Lower lobe of right lung (tissue), 2 donors: ENCODE measurements at regions not wholly inside any gene's neighbourhood (a gene's known extent, or its start where the extent isn't known, plus 50 kb on each side); places are given as distances from the start of the nearest gene placed in this dataset.
A peak's percentile ranks its signal among the peaks of the same experiment; 100 is the strongest.

ENCODE experiments used
- ATAC-seq, 2 donors: fragments of 200-7000 bp; cut with Tn5 transposase; one replicate each; pipeline ENCODE4 v1.9.1; 2020 to 2022; ENCODE audit warnings: mild to moderate bottlenecking in 2 of 2, moderate library complexity in 2 of 2
- DNase-seq: peaks from one replicate; pipeline ENCODE4 v3.0.0-alpha.2; 2020
- H3K27ac ChIP-seq: fragments of 200-600 bp; one replicate; pipeline ENCODE4 v1.8.0; 2022
- H3K27me3 ChIP-seq: fragments of 200-600 bp; one replicate; pipeline ENCODE4 v1.8.0; 2022; ENCODE audit warnings: low read depth
- H3K36me3 ChIP-seq: fragments of 200-600 bp; one replicate; pipeline ENCODE4 v1.8.0; 2022; ENCODE audit warnings: mild to moderate bottlenecking
- H3K4me1 ChIP-seq: fragments of 200-600 bp; one replicate; pipeline ENCODE4 v1.8.0; 2022
- H3K4me3 ChIP-seq: fragments of 200-600 bp; one replicate; pipeline ENCODE4 v1.8.0; 2022; ENCODE audit warnings: mild to moderate bottlenecking
- H3K9me3 ChIP-seq: fragments of 200-600 bp; one replicate; pipeline ENCODE4 v1.8.0; 2022
- intact Hi-C: fragments of 100-400 bp; cut with DNase I; formaldehyde crosslinking; loops from one replicate; pipeline ENCODE4 v1.11.0; 2022
- TF ChIP-seq, protein P1 (sequence below): fragments of 200-600 bp; IDR thresholded peaks from one replicate; pipeline ENCODE4 v1.8.0; 2022; ENCODE audit warnings: antibody characterized with exemption, mild to moderate bottlenecking
- donor health status: DM: no; HTN: yes; CAD: no; lungs with severe emphysema.

DNA sequence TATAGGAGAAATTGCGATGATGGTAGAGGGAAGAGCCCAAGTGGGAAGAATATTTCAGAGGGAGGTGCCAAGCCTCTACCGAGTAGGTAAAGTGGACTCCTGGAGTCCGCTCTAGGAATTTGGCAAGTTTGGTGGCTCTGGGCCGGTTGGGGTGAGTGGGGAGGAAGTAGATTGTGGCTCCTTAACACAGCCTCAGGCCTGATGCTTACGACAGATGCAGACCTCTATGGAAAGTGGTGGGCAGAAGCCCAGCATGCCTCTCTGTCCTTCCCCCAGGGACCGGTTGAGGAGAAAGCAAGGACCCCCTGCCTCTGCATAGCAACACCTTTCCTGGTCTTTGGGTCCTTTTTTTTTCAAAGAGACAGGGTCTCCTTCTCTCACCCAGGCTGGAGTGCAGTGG lies 55.9 kb upstream of the SIAH1 start:
- no peak for DNase-seq
- TF ChIP-seq, protein P1, sequence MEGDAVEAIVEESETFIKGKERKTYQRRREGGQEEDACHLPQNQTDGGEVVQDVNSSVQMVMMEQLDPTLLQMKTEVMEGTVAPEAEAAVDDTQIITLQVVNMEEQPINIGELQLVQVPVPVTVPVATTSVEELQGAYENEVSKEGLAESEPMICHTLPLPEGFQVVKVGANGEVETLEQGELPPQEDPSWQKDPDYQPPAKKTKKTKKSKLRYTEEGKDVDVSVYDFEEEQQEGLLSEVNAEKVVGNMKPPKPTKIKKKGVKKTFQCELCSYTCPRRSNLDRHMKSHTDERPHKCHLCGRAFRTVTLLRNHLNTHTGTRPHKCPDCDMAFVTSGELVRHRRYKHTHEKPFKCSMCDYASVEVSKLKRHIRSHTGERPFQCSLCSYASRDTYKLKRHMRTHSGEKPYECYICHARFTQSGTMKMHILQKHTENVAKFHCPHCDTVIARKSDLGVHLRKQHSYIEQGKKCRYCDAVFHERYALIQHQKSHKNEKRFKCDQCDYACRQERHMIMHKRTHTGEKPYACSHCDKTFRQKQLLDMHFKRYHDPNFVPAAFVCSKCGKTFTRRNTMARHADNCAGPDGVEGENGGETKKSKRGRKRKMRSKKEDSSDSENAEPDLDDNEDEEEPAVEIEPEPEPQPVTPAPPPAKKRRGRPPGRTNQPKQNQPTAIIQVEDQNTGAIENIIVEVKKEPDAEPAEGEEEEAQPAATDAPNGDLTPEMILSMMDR = no peak
- intact Hi-C loops = no loop called here

DNA sequence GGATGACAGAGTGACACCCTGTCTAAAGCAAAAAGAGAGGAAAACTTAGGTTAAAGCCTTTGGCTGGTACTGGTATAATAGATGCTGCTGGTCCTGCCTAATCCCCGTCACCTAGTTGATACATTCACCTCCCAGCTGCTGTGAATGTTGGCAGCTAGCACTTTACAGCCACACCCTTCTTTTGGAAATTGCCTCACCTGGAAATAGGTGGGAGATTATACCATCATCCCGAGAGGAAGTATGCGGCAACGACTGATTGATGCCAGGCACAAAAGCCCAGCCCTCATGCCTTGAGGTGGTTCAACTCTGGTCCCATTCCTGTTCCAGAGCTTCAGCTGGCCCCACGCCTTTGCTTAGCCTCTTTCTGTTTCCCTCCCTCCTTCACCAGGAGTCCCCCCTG lies 53.2 kb upstream of the SIAH1 start:
- no peak overlapping the region for H3K4me3 ChIP-seq
- no peaks in the 10 kb centered on the region for H3K27me3 ChIP-seq
- H3K27ac ChIP-seq = no peak overlapping the region
- TF ChIP-seq, protein P1 = no peak
- ATAC-seq (no peak), DNase-seq (no peak)
- H3K9me3 ChIP-seq = no peaks in the 10 kb centered on the region
- H3K36me3 ChIP-seq = no peaks in the 10 kb centered on the region
- peaks cover 20% of the 10 kb centered on the region for H3K4me1 ChIP-seq
- intact Hi-C loops = no loop called here

More for the DNA sequence above, 55.9 kb upstream of the SIAH1 start:
- H3K36me3 ChIP-seq = no peaks in the 10 kb centered on the region
- peak in 1 of 2 donors; percentile 41 for ATAC-seq
- H3K27me3 ChIP-seq = no peaks in the 10 kb centered on the region
- no peaks in the 10 kb centered on the region for H3K9me3 ChIP-seq
- H3K27ac ChIP-seq = no peak overlapping the region
- H3K4me3 ChIP-seq = no peak overlapping the region
- peaks cover 15% of the 10 kb centered on the region for H3K4me1 ChIP-seq

DNA sequence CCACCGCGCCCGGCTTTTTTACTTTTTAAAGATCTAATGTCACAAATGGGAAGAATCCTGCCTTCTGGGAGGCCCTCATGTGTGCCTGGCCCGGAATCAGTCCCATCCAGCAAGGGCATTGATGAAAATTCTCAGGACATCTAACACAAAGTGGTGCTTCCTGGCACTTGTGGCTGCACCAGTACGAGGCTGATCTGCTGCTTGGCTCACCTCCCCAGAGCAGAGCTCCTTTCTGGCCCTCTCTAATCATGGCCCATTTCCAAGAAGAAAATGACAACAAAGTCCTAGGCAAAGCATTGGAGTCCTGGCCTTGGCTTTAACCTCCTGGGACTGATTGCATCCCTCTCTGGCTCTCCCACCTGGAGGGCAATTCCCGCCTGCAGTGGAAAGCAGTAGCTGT lies 50.7 kb upstream of the SIAH1 start:
- H3K27me3 ChIP-seq = no peaks in the 10 kb centered on the region
- TF ChIP-seq, protein P1 = no peak
- intact Hi-C loops = no loop called here
- no peak overlapping the region for H3K4me3 ChIP-seq
- H3K9me3 ChIP-seq = no peaks in the 10 kb centered on the region
- DNase-seq (no peak), ATAC-seq (no peak)
- no peaks in the 10 kb centered on the region for H3K36me3 ChIP-seq
- H3K4me1 ChIP-seq = peaks cover 35% of the 10 kb centered on the region
- H3K27ac ChIP-seq = no peak overlapping the region

DNA sequence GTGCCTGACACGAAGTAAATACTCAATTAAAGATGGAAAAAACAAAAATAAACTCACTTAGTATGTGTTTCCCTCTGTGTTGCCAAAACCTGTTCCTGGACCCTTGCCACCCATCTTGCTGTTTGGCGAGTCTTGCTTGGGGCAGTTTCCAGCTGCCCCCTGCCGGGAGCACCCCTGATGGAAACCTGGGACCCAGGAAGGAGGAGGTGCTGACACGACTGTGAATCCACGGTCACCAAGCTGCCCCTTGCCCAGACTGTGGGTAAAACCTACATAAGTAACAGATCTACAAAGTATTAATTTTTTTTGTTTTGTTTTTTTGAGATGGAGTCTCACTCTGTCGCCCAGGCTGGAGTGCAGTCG lies 50.1 kb upstream of the SIAH1 start:
- intact Hi-C loops = no loop called here
- Histone ChIP-seq H3K36me3 (no peaks in the 10 kb centered on the region), H3K27me3 (no peaks in the 10 kb centered on the region), H3K4me1 (peaks cover 35% of the 10 kb centered on the region), H3K9me3 (no peaks in the 10 kb centered on the region), H3K27ac (no peak overlapping the region), H3K4me3 (no peak overlapping the region)
- TF ChIP-seq, protein P1 = no peak
- no peak for ATAC-seq
- DNase-seq = no peak
